Activated T-helper 17 cell treated with anti-CD3 and anti-CD28 coated beads, Interleukin-2, amount 50 U/mL, for 72 hours (primary cell): ENCODE measurements at regions not wholly inside any gene's neighbourhood (a gene's known extent, or its start where the extent isn't known, plus 50 kb on each side); places are given as distances from the start of the nearest gene placed in this dataset.

ENCODE experiments used
- ATAC-seq: fragments of 150-1000 bp; cut with Tn5 transposase; replicated peaks from 2 replicates; pipeline ENCODE4 v1.10.0; 2021; ENCODE audit warnings: mild to moderate bottlenecking, moderate library complexity
- H3K27ac Mint-ChIP-seq: one replicate; pipeline ENCODE4 v1.8.0; 2022; ENCODE audit warnings: mixed read lengths
- H3K27me3 Mint-ChIP-seq: one replicate; pipeline ENCODE4 v1.8.0; 2022; ENCODE audit warnings: mixed read lengths
- H3K36me3 Mint-ChIP-seq: one replicate; pipeline ENCODE4 v1.8.0; 2022; ENCODE audit warnings: low read depth, mild to moderate bottlenecking, mixed read lengths
- H3K4me1 Mint-ChIP-seq: one replicate; pipeline ENCODE4 v1.8.0; 2022; ENCODE audit warnings: mixed read lengths
- H3K4me3 Mint-ChIP-seq: one replicate; pipeline ENCODE4 v1.8.0; 2022; ENCODE audit warnings: mild to moderate bottlenecking, mixed read lengths
- H3K9me3 Mint-ChIP-seq: one replicate; pipeline ENCODE4 v1.8.0; 2022; ENCODE audit warnings: mixed read lengths

DNA sequence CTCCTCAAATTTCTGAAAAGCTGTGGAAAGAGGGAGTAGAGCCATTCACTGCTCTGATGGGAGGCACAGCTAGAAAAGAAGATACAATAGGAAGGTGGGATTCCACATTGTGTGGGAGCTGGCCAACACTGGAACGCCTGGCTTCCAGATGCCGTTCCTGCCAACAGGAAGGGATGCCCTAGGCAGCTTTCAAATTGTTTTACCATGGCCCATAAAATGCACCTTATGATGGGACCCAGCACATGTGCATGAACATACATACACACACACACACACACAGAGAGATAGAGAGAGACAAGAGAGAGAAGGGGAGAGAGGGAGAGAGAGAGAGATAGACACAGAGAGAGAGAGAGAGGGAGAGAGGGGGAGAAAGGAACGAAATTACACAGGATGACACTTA lies 86.1 kb upstream of the BZW1 start:
- H3K4me1 Mint-ChIP-seq: peaks cover 4% of the 10 kb centered on the region
- no peaks in the 10 kb centered on the region for H3K9me3 Mint-ChIP-seq
- peaks cover 8% of the 10 kb centered on the region for H3K27me3 Mint-ChIP-seq
- H3K36me3 Mint-ChIP-seq: no peaks in the 10 kb centered on the region
- H3K27ac Mint-ChIP-seq: no peak overlapping the region
- no peak overlapping the region for H3K4me3 Mint-ChIP-seq
- ATAC-seq: no peak

DNA sequence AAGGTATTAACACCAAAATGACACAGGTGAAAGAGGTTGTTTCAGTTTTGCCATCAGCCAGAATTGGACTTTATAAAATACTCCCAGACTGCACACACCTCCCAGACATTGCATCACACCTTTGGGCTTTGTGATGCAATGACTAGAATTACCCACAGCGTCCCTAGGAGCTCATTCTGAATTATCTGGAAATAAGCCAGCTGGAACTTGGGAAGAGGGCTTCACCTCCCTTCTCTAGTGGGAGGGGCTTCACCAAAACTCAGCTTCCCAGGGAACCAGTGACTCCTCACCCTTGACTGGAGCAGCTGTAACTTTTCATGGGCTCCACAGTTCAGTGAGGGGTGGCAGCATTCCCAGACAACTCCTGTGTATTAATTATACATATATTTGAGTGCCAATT lies 83.1 kb upstream of the BZW1 start:
- no peaks in the 10 kb centered on the region for H3K4me1 Mint-ChIP-seq

DNA sequence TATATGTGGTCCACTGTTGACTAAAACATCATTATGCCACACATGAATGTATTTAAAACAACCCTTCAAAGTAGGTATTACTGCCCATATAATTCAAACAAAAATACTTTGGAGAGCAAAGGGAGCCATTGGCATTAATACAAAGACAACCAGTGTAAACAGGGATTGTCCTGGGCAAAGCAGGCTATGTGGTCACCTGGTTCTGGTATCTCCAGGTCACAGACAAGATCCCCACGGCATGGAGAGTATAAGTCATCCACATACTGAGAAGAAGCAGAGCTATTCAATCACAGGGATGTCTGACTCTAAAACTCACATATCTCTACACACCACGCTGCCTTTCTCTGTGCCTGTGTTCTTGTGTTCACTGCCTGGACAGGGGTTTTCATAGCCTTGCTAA lies 81.4 kb upstream of the BZW1 start:
- Mint-ChIP-seq H3K9me3 (no peaks in the 10 kb centered on the region), H3K27ac (no peak overlapping the region), H3K4me3 (no peak overlapping the region), H3K27me3 (peaks cover 5% of the 10 kb centered on the region), H3K36me3 (no peaks in the 10 kb centered on the region), H3K4me1 (no peaks in the 10 kb centered on the region)
- ATAC-seq: no peak

More for the DNA sequence above, 83.1 kb upstream of the BZW1 start:
- no peak for ATAC-seq
- Mint-ChIP-seq H3K9me3 (no peaks in the 10 kb centered on the region), H3K27ac (no peak overlapping the region), H3K36me3 (no peaks in the 10 kb centered on the region), H3K4me3 (no peak overlapping the region), H3K27me3 (peaks cover 8% of the 10 kb centered on the region)

DNA sequence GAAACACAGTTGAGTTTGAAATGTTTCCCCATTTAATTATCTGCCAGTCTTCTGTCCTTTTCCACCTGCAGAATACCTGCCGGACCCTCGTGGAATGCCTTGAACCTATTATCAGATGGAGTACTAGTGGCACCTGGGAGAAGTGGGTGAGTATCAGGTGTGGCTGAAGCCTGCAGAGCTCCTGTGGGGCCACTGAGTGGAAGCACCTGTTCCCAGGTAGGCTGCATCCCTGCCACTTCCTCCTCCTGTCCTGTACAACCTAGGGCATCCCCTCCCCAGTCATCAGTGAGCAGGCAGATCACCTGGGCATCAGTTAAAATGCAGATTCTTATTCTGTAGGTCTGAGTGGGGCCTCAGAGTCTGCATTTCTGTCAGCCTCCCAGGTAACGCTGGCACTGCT lies 80.8 kb upstream of the BZW1 start:
- H3K9me3 Mint-ChIP-seq: no peaks in the 10 kb centered on the region
- no peaks in the 10 kb centered on the region for H3K36me3 Mint-ChIP-seq
- no peak overlapping the region for H3K27ac Mint-ChIP-seq
- no peak overlapping the region for H3K4me3 Mint-ChIP-seq
- no peak for ATAC-seq
- peaks cover 4% of the 10 kb centered on the region for H3K4me1 Mint-ChIP-seq
- peaks cover 9% of the 10 kb centered on the region for H3K27me3 Mint-ChIP-seq

DNA sequence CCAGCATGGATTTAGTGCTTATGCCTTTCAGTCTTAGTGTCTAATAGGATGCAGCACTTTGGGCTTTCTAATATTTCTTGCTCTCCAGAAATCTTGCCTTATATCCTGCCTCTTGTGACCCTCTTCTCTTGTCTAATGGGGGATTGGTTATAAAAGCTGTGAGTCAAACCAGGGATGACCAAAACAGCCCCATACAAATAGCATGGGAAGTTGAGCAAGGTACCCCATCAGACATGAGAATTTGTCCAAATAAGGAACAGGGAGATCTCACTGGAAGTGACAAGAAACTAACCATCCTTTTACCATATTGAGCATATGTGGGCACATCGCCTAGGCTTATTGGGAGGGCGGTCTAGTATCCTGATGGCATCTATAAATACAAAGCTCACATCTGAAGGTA lies 78.8 kb upstream of the BZW1 start:
- H3K4me3 Mint-ChIP-seq: no peak overlapping the region

DNA sequence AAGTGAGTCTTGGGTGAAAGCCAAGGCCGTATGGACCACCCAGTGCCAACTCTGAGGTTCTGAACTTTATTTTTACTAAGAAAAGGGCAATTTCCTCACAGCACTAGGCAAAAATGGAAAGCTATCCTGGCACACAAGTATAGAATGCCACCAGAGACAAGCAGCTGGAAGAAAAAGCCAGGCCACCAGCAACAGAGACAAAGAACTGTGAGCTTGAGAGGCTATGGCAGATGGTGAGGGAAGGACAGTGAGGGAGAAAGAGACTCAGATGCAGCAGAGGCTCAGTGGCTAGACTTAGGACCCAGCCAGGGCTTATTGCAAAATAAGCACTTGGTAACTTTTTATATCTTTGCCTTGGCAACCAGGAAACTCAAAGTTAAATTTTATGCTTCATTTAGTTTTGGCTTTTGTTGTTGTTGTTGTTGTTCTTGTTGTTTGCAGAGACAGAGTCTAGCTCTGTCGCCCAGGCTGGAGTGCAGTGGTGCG lies 78.0 kb upstream of the BZW1 start:
- Mint-ChIP-seq H3K27me3 (peaks cover 12% of the 10 kb centered on the region), H3K4me1 (peaks cover 4% of the 10 kb centered on the region)

More for the DNA sequence above, 78.8 kb upstream of the BZW1 start:
- peak overlapping the region; percentile 29 for H3K27ac Mint-ChIP-seq
- H3K9me3 Mint-ChIP-seq: no peaks in the 10 kb centered on the region
- no peaks in the 10 kb centered on the region for H3K36me3 Mint-ChIP-seq
- ATAC-seq: no peak
- H3K27me3 Mint-ChIP-seq: peaks cover 12% of the 10 kb centered on the region
- H3K4me1 Mint-ChIP-seq: peaks cover 4% of the 10 kb centered on the region

DNA sequence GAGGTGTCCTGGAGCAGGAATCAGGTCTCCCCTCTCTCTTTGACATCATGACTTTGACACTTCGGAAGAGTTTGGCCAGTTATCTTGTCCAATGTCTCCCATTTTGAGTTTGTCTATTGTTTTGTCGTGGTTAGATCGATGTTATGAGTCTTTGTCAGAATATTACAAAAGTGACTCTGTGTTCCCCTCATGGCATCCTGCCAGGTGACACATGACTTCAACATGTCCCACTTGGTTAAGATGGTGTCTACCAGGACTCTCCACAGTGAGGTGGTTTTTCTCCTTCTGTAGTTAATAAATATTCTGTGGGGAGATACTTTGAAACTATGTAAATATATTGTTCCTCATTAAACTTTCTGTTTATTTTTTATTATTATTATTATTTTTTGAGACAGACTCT lies 76.6 kb upstream of the BZW1 start:
- Mint-ChIP-seq H3K4me1 (peaks cover 4% of the 10 kb centered on the region), H3K9me3 (no peaks in the 10 kb centered on the region), H3K27me3 (peaks cover 18% of the 10 kb centered on the region), H3K4me3 (peak overlapping the region; percentile 16), H3K27ac (peak overlapping the region; percentile 14), H3K36me3 (no peaks in the 10 kb centered on the region)
- peak; percentile 57 for ATAC-seq

More for the DNA sequence above, 78.0 kb upstream of the BZW1 start:
- no peak for ATAC-seq
- no peaks in the 10 kb centered on the region for H3K36me3 Mint-ChIP-seq
- H3K4me3 Mint-ChIP-seq: no peak overlapping the region
- H3K27ac Mint-ChIP-seq: peak overlapping the region; percentile 29
- H3K9me3 Mint-ChIP-seq: no peaks in the 10 kb centered on the region

DNA sequence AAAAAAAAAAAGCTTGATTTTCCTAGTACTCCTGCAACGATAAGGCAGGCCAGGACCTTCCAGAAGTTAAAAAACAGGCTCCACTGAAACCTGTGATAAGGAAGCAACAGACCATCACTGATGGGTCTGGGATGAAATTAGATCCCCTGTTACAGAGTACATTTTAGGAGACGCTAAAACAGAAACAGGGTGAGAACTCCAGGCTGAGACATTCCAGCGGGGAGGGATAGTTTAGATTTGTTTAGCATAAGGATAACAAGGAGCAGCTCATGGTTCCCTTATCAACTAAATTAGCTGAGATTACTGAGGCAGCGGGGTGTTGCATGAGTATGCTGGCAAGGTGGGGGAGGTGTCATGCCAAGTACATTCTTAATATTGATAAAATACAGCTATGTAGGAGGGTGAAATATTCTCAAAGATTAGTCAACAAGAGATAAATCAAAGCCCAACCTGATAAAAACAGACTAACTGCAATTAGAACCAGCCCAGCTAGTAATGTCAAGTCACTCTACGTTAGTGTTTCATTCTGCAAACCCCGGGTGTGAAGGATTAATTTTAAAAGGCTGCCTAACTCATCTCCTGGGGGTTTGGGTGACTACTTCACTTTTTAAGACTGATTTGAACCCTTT lies 75.0 kb upstream of the BZW1 start:
- H3K27me3 Mint-ChIP-seq: peaks cover 18% of the 10 kb centered on the region
- H3K9me3 Mint-ChIP-seq: no peaks in the 10 kb centered on the region
- H3K36me3 Mint-ChIP-seq: no peaks in the 10 kb centered on the region
- ATAC-seq: no peak
- peaks cover 4% of the 10 kb centered on the region for H3K4me1 Mint-ChIP-seq
- no peak overlapping the region for H3K4me3 Mint-ChIP-seq
- no peak overlapping the region for H3K27ac Mint-ChIP-seq

DNA sequence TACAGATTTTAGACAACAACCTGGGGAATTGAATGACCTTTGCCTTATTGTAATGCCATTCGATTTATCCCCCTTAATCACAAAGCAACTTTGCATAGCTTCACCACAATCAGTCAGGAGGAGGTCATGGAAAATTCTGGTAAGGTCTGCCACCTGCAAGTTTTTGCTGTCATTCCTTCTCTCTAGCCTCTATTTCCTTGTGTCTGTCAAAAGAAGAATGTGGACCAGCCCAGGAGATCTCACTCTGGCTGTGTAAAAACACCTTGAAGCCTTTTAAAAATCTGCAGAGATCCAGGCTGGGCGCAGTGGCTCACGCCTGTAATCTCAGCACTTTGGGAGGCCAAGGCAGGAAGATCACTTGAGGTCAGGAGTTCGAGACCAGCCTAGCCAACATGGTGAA lies 74.1 kb upstream of the BZW1 start:
- Mint-ChIP-seq H3K27me3 (peaks cover 18% of the 10 kb centered on the region), H3K9me3 (no peaks in the 10 kb centered on the region), H3K27ac (no peak overlapping the region), H3K4me3 (no peak overlapping the region), H3K36me3 (no peaks in the 10 kb centered on the region), H3K4me1 (peaks cover 4% of the 10 kb centered on the region)
- ATAC-seq: no peak

DNA sequence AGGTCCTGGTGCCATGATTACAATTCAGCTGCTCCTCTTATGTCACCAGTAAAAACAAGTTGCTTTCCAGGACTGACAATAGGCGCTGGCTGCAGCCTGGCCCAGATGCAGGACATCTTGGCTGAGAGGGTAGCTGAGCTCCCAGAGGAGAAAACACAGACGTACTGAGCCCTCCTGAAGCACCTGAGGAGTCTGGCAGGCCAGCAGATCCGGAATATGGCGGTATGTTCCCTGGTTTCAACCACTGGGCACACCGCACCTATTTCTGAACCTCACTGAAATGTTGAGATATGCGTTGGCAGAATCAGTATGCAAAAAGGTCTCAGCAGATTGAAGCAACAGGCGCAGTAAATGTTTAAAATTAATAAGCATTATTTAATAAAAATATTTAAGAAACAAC lies 73.1 kb upstream of the BZW1 start:
- Mint-ChIP-seq H3K4me1 (peaks cover 4% of the 10 kb centered on the region), H3K9me3 (no peaks in the 10 kb centered on the region), H3K27ac (no peak overlapping the region), H3K4me3 (no peak overlapping the region), H3K27me3 (peaks cover 18% of the 10 kb centered on the region), H3K36me3 (no peaks in the 10 kb centered on the region)
- ATAC-seq: no peak

DNA sequence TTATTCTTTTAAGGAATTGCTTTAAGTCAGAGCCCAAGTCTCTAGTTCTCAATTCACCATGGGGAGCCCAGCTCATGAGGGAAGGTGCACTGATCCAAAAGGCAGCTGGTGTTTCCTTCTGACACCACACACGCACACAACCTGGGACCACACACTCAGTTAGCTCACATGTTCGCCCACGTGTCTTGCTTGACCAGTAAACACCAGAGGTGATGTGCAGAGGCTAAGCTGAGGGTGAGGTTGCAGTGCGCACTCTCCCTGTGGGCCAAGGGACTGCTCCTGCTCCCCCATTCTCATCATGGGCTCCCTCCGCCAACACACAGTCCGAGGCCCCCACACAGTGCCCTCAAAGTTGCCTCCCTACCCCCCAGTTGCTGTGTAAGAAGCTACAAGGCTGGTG lies 70.8 kb upstream of the BZW1 start:
- Mint-ChIP-seq H3K27me3 (peaks cover 12% of the 10 kb centered on the region), H3K4me3 (no peak overlapping the region), H3K36me3 (no peaks in the 10 kb centered on the region), H3K4me1 (no peaks in the 10 kb centered on the region), H3K27ac (no peak overlapping the region), H3K9me3 (no peaks in the 10 kb centered on the region)
- ATAC-seq: no peak

DNA sequence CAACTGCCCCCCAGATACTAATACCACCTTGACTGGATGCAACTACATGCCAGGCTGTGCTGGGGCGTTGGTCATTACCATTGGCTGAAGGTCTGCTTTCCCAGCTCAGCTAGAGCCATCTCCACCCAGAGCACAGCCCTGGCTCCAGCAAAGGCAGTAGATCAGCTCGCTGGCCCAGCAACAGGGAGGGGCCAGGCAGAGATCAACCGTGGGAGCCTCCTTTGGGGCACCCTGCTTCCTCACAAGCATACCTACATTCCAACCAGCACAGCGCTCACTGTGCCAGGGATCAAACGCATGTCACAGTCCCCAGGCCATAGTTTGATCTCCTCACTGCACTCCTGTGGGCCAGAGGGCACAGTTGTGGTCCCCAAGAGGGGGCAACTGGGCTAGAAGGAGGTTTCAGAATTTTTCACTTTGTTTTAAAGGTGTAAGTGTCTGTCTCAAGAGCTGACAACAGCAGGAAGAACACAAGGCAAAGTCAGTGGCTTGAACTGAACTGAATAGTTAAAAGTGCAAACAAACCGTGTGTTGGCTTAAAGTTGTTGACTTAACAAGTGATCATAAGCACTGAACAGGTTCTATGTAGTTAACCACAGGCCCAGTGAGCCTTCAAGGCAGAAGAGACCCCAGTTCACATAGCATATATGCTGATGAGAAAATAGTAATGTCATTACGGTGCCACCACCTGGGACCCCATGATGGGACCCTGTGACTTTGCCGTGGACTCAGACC lies 70.1 kb upstream of the BZW1 start:
- Mint-ChIP-seq H3K4me3 (no peak overlapping the region), H3K36me3 (no peaks in the 10 kb centered on the region), H3K27ac (no peak overlapping the region), H3K9me3 (no peaks in the 10 kb centered on the region), H3K27me3 (peaks cover 12% of the 10 kb centered on the region), H3K4me1 (no peaks in the 10 kb centered on the region)
- ATAC-seq: no peak

DNA sequence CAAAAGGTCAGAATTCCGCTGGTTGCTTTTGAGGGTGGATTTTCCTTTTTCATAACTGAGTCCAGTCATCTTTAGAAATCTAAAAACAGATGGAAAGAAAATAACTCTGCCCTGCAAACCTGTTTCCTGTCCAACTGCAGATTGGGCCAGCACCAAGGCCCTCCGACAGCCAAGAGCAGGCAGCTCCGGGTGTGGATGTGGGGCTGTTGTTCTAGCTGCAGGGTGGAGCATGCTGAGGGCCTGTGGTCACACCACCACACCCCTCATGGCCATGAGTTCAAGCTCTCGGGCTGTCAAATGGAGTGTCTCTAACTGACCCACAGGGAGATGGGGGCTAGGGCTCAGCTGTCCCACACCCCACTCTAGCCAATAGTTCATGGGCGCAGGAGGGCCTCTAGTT lies 69.3 kb upstream of the BZW1 start:
- no peaks in the 10 kb centered on the region for H3K4me1 Mint-ChIP-seq
- no peaks in the 10 kb centered on the region for H3K9me3 Mint-ChIP-seq
- H3K27me3 Mint-ChIP-seq: peaks cover 10% of the 10 kb centered on the region
- H3K36me3 Mint-ChIP-seq: no peaks in the 10 kb centered on the region
- ATAC-seq: no peak
- no peak overlapping the region for H3K4me3 Mint-ChIP-seq
- H3K27ac Mint-ChIP-seq: no peak overlapping the region

DNA sequence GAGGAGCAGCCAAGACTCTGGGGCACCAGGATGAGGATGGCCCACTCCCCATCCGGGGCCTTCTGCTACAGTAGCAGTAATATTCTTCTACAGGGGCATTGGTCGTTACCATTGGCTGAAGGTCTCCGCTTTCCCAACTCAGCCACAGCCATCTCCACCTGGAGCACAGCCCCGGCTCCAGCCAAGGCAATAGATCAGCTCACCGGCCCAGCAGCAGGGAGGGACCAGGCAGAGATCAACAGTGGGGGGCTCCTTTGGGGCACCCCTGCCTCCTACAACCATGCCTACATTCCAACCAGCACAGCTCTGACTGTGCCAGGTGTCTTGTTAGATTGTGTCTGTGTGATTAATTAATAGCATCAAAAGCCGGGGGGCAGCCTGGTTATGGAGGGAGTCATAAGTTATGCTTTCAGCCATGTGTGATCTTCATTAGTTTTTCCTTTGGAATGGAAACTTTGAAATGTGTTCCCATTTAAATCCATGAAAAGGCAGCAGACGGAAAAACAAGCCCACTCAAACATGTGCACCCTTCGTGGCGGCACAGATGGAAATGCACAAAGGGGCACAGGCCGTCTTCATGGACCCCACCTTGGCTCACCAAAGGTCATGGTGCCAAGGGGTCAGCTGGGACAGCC lies 68.6 kb upstream of the BZW1 start:
- H3K4me3 Mint-ChIP-seq: no peak overlapping the region
- H3K4me1 Mint-ChIP-seq: no peaks in the 10 kb centered on the region
- ATAC-seq: no peak
- peaks cover 6% of the 10 kb centered on the region for H3K27me3 Mint-ChIP-seq
- no peaks in the 10 kb centered on the region for H3K9me3 Mint-ChIP-seq
- H3K27ac Mint-ChIP-seq: no peak overlapping the region
- no peaks in the 10 kb centered on the region for H3K36me3 Mint-ChIP-seq

DNA sequence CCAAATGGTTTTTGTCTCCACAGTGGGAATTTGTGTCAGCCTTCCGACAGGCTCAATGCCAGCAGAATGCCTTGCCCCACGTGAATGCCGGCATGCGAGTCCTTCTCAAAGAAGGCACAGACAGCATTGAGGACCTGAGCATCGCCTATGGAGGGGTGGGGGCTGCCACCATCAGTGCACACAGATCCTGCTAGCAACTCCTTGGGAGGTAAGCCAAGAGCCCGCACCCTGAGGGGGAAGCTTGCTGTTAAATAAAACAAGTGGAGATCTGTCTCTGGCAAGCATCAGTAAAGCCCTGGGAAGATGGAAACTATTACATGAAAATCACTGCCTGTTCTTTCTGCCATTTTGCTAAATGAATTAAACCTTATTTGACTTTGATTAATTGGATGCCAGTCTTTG lies 67.5 kb upstream of the BZW1 start:
- ATAC-seq: no peak
- H3K4me1 Mint-ChIP-seq: no peaks in the 10 kb centered on the region
- H3K4me3 Mint-ChIP-seq: no peak overlapping the region
- H3K36me3 Mint-ChIP-seq: no peaks in the 10 kb centered on the region
- peaks cover 6% of the 10 kb centered on the region for H3K27me3 Mint-ChIP-seq
- H3K9me3 Mint-ChIP-seq: no peaks in the 10 kb centered on the region
- H3K27ac Mint-ChIP-seq: no peak overlapping the region
